DMS 273 (cell line): ENCODE measurements at regions not wholly inside any gene's neighbourhood (a gene's known extent, or its start where the extent isn't known, plus 50 kb on each side); places are given as distances from the start of the nearest gene placed in this dataset.
"Not testable (repeated sequence)": the region's sequence is repeated elsewhere in the genome, so short reads cannot be mapped to it uniquely, and the experiment has no call there.

ENCODE experiments used
- DNase-seq: peaks from one replicate; lab custom pipeline; 2025; ENCODE audit not compliant: unreplicated experiment; lab: John Stamatoyannopoulos, UW

DNA sequence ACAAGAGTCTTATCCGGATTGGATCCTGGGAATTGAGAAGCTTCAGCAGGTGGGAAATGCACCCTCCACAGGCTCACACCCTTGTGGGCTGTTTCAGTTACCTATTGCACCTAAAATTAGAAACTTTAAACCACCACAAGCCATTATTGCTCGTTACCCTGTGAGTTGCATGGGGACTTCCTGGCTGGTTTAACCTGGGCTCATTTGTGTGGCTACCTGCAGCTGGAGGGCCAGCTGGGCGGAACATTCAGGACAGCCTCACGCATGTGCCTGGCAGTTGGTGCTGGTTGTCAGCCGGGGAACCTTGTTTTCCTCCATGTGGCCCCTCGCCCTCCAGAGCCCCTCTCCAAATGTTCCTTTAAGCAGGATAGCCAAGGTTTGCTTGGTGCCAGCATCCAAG, 118.5 kb upstream of the DEFB108B start:
- not testable (repeated sequence) for DNase-seq

DNA sequence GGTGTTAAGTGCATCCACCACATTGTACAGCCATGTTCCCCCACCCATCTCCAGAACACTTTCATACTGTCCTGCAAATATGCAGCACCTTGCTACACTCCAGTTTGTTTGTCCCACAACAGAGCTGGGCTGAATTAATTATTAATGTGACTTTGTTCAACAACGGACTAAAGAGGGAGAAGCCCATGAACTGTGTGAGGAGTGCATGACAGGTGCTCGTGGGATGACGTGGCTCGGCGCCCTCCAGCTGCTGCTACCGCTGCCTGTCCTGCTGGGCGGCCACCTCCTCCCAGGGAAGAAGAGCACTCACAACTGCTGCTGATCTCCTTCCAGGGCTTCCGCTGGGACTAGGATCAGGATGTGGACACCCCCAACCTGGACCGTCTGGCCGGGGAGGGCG, 111.2 kb upstream of the DEFB108B start:
- not testable (repeated sequence) for DNase-seq

DNA sequence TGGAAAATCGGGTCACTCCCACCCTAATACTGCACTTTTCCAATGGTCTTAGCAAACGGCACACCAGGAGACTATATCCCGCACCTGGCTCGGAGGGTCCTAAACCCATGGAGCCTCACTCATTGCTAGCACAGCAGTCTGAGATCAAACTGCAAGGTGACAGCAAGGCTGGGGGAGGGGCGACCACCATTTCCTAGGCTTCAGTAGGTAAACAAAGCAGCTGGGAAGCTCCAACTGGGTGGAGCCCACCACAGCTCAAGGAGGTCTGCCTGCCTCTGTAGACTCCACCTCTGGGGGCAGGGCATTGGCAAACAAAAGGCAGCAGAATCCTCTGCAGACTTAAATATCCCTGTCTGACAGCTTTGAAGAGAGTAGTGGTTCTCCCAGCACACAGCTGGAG, 109.0 kb upstream of the DEFB108B start:
- not testable (repeated sequence) for DNase-seq

DNA sequence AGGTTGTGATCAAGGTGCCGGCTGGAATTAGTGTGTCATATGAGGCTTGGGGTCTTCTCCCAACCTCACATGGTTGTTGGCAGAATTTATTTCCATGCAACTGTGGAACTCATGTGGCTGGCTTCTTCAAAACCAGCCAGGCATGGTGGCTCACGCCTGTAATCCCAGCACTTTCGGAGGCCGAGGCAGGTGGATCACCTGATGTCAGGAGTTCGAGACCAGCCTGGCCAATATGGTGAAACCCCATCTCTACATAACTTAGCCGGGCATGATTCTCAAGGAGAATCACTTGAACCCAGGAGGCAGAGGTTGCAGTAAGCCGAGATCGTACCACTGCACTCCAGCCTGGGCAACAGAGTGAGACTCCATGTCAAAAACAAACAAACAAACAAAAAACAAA, 102.3 kb upstream of the DEFB108B start:
- DNase-seq: not testable (repeated sequence)

DNA sequence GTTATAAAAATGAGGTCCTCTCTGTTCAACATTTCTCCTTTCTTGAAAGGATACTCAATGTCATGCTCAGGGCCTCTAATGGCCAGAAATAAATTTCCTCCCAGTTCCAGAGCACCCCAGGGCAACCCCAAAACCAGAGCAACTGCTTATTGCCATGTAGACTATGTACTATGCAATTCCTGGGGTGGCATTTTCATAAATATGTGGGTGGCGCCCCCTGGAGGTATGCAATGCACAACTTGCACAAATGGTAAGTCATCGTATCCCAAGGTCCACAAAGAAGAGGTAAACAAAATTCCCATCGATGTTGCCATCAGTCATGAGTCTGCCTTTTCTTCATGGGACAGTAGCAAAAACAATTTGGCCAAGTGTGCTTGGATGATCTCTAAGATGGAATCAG, 98.6 kb upstream of the DEFB108B start:
- DNase-seq: not testable (repeated sequence)

DNA sequence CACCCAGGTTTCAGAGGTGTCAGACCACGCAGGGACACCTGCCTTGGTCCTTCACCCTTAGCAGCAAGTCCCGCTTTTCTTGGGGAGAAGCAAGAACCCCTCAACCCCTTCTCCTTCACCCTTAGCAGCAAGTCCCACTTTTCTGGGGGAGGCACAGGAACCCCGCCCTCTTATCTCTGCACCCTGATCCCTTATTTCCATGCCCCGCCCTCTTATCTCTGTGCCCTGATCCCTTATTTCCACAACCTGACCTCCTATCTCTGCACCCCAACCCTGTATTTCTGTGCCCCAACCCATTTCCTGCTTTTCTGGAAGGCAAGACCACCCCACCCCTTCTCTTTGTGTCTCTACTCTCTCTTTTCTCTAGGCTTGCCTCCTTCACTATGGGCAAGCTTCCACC, 94.7 kb upstream of the DEFB108B start:
- not testable (repeated sequence) for DNase-seq

DNA sequence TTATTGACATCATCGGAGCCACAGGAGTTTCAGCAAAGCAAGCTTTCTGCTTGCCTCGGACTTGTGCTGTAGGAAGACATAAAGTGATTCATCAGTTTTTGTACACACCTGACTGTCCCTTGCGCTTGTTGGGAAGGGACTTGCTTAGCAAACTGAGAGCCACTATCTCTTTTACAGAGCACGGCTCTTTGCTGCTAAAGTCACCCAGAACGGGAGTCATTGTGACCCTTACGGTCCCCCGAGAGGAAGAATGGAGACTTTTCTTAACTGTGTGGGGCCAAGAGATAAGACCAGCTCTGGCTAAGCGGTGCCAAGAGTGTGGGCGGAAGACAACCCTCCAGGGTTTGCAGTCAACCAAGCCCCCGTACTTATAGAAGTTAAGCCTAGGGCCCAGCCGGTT, 89.6 kb upstream of the DEFB108B start:
- DNase-seq: not testable (repeated sequence)

DNA sequence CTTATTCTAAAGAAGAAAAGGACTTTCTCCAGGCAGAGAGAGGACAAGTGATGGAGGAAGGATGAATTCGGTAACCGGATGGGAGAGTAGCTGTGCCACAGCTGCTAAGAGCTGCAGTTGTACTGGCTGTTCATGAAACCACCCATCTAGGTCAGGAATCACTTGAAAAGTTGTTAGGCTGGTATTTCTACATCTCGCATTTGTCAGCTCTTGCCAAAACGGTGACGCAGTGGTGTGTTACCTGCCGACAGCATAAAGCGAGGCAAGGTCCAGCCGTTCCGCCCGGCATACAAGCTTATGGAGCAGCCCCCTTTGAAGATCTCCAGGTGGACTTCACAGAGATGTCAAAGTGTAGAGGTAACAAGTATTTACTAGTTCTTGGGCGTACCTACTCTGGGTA, 87.3 kb upstream of the DEFB108B start:
- DNase-seq: not testable (repeated sequence)

DNA sequence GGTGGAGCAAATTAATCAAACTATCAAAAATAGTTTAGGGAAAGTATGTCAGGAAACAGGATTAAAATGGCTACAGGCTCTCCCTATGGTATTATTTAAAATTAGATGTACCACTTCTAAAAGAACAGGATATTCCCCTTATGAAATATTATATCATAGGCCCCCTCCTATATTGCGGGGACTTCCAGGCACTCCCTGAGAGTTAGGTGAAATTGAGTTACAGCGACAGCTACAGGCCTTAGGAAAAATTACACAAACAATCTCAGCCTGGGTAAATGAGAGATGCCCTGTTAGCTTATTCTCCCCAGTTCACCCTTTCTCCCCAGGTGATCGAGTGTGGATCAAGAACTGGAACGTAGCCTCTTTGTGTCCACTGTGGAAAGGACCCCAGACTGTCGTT, 86.7 kb upstream of the DEFB108B start:
- DNase-seq: not testable (repeated sequence)

DNA sequence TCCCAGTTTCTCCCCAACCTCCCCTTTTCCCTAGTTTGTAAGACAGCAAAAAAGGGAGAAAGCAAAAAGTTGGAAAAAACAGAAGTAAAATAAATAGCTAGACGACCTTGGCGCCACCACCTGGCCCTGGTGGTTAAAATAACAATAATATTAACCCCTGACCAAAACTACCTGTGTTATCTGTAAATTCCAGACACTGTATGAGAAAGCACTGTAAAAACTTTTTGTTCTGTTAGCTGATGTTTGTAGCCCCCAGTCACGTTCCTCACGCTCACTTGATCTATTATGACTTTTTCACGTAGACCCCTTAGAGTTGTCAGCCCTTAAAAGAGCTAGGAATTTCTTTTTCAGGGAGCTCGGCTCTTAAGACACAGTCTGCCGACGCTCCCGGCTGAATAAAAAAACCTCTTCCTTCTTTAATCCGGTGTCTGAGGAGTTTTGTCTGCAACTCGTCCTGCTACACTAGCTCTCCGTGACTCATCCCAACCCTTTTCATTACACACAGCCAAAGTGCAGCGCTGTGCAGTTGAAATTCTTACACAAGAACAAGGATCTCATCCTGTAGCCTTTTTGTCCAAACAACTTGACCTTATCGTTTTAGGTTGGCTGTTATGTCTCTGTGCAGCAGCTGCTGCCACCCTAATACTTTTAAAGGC, 83.9 kb upstream of the DEFB108B start:
- not testable (repeated sequence) for DNase-seq

DNA sequence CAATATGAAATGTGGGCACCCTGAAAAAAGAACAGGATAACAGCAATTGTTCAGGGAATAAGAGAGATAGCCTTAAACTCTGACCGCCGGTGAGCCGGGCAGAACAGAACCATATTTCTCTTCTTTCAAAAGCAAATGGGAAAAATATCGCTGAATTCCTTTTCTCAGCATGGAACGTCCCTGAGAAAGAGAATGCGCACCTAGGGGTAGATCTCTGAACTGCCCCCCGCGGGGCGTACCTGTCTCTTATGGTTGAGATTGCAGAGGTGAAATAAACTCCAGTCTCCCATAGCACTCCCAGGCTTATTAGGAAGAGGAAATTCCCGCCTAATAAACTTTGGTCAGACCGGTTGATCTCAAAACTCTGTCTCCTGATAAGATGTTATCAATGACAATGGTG, 82.1 kb upstream of the DEFB108B start:
- not testable (repeated sequence) for DNase-seq

DNA sequence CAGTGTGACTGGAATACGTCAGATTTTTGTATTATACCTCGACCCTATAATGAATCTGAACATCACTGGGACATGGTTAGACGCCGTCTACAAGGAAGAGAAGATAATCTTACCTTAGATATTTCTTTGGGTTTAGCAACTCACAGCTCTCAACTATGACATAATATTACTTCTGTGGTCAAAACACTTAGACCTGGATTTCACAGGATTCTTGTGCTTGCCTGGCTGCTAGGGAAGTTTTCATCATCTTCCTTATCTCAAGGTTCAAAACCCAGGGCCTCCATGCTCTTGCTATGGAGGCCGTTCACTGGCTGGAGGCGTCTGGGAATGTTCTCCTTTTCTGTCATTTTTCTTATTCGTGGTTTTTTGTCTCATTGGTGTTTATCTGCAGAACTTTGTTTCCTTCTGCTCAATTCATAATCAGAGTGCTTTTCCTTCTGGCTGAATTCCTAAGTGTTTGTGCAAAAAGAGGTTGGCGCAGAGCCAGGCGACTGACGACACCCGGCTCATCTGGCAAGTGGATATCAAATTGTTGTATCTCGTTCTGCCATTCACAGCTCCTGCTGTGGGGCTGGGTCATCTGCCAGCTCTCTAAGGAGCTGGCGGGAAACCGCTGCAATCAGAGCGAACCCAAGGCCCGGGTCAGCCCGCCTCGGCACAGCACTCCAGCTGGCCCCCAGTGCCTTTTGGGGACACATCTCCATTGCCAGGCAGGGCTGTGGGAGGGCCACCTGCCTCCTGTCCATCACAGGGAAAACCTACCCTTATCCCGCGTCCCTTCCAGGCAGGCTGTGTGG, 68.1 kb upstream of the DEFB108B start:
- DNase-seq: peak; percentile 31

DNA sequence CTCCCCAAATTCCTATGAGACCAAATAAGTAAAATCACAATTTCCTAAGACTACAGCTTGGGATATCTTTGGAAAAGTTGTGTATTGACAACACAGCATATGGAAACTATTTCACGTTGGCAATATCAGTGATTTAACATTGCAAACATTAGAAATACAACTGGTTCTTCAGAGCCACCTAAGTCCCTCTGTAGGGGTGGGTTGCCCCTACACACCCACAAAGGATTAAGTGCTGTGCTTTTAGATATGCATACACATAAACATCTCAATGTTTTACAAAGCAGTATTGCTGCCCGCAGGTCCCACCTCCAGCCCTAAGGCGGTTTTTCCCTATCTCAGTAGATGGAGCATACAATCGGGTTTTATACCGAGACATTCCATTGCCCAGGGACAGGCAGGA, 66.0 kb upstream of the DEFB108B start:
- not testable (repeated sequence) for DNase-seq

DNA sequence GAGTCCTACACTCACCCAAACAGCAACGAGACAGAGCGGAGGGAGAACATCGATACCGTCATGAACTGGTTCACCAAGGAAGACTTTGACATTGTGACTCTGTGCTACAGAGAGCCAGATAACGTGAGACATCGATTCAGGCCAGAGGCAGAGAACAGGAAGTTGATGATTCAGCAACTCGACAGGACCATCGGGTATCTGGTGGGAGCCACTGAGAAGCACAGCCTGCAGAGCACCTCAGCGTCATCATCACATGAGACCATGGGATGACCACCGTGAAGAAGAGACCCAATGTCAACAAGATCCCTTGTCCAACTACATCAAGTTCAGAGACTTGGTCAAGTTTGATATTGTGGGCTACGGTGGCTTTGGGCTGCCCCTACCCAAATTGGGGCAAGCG, 60.8 kb upstream of the DEFB108B start:
- DNase-seq: not testable (repeated sequence)

DNA sequence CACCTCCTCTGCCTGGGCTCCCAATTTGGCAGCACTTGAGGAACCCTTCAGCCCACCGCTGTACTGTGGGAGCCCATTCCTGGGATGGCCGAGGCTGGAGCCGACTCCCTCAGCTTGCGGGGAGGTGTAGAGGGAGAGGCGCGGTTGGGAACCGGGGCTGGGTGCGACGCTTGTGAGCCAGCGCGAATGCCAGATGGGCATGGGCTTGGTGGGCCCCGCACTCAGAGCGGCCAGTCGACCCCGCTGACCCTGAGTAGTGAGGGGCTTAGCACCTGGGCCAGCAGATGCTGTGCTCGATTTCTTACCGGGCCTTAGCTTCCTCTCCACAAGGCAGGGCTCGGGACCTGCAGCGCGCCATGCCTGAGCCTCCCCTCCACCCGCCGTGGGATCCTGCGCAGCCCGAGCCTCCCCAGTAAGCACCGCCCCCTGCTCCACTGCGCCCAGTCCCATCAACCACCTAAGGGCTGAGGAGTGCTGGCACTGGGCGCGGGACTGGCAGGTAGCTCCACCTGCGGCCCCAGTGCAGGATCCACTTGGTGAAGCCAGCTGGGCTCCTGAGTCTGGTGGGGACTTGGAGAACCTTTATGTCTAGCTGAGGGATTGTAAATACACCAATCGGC, 58.3 kb upstream of the DEFB108B start:
- no peak for DNase-seq

DNA sequence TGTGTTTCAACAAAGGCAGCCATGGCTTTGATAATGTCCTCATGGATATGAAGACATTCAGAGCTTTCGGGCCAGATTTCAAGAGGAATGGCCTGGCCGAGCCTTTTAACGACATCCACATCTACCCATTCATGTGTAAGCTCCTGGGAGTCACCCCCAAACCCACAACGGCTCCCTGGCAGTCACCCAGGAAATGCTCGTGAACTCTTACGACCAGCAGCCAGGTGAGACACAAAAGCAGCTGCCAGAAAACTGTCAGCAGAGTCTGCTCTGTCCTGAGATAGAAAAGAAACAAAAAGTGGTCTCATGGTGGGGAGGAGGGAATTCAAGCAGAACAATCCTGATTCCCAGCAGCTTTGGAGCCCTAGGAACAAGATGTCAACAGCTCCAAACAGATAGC, 52.9 kb upstream of the DEFB108B start:
- DNase-seq: not testable (repeated sequence)

DNA sequence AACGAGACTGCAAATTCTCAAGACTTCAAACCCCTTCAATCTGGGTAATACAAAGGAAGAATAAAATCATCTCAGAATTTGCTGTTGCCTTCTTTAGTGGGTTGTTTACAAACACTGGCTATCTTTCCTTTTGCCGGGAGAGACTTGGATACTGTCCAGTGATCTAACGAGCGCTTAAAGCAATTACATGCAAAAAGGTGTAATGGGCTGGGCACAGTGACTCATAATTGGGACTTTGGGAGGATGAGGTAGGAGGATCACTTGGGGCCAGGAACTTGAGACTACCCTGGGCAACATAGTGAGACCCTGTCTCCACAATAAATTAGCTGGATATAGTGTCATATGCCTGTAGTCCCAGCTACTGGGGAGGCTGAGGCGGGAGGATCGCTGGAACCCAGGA, 52.2 kb upstream of the DEFB108B start:
- DNase-seq: peak; percentile 30

DNA sequence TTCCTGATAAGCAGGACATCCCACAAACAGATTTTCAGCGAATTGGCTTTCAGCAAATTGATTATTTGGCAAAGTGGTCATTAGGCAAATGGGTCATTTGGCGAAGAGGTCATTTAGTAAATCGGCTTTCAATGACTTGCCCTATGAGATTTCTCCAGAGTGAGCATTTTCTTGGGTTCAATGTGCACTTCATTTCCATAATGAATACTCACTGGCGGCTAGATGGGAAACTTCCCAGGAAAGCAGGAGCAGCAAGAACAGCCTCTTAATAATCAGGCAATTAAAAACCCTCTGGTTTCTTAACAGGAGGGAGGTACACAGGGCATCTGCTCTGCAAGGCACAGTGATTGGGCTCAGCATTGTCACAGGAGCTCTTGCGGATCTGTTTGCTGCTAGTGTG, 51.5 kb upstream of the DEFB108B start:
- DNase-seq: not testable (repeated sequence)

DNA sequence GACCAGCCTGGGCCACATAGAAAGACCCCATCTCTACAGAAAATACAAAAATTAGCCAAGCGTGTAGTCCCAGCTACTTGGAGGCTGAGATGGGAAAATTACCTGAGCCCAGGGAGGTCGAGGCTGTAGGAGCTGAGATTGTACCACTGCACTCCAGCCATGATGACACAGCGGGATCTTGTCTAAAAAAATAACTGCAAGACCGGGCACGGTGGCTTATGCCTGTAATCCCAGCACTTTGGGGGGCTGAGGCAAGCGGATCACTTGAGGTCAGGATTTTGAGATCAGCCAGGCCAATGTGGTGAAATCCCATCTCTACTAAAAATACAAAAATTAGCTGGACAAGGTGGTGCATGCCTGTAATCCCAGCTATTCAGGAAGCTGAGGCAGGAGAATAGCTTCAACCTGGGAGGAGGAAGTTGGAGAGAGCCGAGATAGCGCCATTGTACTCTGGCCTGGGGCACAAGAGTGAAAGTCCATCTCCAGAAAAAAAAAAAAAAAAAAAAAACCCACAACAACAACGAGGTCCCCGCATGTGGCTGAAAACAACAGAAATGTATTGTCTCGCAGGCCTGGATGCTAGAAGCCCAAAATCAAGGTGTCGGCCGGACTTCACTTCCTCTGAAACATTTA, 50.7 kb upstream of the DEFB108B start:
- not testable (repeated sequence) for DNase-seq

DNA sequence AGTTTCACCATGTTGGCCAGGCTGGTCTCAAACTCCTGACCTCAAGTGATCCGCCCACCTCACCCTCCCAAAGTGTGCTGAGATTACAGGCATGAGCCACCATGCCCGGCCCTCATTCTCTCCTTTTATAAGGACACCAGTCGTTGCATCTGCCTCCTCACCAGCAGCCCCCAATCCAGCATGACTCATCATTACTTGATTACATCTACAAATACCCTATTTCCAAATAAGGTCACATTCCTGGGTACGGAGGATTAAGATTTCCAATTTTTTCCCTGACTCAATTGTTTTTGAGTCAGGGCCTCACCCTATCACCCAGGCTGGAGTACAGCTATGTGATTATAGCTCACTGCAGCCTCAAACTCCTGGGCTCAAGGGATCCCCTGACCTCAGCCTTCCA, 49.8 kb upstream of the DEFB108B start:
- not testable (repeated sequence) for DNase-seq
